Dedifferentiated amniotic fluid mesenchymal stem cell (primary cell): ENCODE measurements at regions not wholly inside any gene's neighbourhood (a gene's known extent, or its start where the extent isn't known, plus 50 kb on each side); places are given as distances from the start of the nearest gene placed in this dataset.

Source experiments
- DNase-seq: peaks from one replicate; pipeline ENCODE4 v3.0.0-alpha.2; 2016; ENCODE audit errors: extremely low spot score

DNA sequence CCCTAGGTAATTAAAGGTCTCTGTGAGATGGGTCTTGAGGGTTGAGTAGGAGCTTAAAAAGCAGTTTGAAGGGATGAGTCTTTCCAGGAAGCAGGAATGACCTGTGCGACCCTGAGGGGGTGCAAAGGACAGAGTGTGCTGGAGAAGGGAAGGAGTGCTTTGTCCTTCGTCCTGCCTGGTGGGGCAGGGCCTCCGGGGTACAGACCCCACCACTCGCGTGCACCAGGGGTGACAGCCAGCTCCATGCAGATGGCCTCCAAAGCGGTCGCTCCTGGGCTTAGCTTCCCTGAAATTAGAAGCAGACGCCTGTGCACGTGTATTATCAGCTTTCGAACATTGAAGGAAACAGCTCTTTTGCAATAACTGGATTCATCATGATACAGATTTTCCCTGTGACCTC is 959.8 kb downstream of the BRD1 start:
- no peak for DNase-seq

DNA sequence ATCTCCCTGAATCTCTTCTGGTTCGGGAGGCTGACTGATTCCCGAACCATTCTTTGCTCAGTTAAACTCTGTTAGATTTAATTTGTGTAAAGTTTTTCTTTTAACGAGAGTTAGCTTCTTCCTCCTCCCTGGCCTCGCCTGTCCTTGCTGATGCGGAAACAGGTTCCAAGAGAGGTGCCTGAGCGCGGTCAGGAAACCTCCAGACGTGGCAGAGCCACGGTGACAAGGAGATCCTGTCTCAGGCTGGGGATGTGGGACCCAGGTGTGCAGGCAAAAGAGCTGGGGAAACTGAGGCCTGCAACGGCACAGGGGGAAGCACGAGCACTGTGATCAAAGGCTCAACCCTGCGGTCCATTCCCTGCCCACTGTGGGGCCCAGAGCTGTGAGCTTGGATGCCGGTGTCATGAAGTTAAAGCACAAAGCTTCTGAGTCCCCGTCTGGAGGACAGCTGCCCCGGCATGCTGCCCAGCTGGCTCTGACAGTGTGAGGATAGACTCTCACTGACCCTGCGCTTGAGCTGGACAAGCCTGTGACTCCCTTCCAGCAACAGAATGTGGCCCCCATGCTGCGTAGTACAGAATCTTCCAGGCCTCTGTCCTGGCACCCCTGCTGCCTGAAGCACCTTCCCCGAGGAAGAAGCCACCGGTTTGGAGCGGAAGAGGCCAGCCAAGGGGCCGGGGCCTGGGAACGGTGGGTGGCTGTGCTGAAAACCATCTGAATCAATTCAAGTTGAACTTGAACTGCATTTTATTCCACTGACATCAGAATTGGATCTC is 960.6 kb downstream of the BRD1 start:
- DNase-seq = no peak

DNA sequence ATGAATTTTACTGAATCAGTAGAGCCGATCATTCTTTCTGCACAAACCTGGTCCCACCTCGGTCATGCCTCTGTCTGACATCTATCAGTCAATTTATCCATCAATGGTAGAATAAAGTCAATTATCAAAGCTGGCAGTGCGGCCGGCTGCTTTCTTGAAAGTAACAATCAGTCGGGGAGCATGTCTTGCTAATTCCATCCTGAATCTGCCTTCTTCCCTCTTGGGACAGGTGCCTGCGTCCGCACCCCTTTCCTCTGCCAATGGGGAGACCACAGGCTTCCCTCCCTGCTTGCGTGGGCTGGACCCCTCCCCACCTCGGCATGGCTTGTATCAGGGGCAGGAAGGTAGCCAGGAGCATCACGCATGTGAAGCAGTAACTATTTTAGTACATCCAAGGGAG is 962.9 kb downstream of the BRD1 start:
- no peak for DNase-seq

DNA sequence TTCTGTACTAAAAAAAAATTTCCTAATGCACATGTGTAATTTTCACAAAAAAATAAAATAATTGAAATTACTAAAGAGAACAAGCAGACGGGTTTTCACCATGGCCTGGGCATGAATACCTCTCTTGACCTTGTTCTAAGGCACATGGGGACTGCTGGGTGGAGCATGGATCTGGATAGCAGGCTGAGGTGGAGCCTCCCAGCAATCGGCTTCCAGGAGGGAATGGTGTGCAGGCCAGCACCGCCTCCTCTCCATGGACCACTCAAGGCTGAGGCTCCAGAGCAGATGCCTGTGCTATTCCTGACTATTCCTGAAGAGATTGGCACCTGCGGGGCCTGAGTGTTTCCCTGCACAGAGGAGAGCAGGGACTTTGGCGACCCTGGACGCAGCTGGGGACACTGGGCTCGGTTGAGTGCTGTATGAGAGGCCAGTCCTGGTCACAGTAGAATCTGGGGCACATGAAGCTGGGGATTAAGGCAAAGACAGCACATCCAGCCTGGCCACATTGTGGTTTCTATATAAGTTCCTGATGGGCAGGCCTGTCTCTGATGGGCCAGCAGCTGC is 963.6 kb downstream of the BRD1 start:
- no peak for DNase-seq

- DNase-seq = no peak
These were observed 967.1 kb downstream of the BRD1 start for GRCh38 chr22:48860557-48860956.

- DNase-seq = no peak
These were observed 968.8 kb downstream of the BRD1 start for GRCh38 chr22:48858856-48859255.

DNA sequence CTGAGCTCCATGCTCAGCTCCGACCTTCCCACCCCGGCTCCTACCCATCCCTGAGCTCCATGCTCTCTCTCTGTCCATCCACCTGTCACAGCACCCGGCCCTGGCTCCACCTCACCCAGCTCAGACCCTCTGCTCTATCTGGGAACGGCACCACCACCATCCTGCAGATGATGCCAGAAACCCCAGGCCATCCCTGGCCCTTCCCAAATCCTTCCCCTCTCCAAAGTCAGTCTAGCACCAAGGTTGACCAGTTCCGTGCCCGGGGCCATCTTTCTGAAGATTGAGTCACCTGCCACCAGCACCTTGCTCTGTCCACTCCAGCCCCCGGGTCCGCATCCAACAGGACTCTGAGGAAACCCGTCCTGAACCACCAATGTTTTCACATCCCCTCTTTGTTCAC is 969.6 kb downstream of the BRD1 start:
- no peak for DNase-seq

GRCh38 chr22:48857202-48857805 is 970.4 kb downstream of the BRD1 start:
- no peak for DNase-seq

DNA sequence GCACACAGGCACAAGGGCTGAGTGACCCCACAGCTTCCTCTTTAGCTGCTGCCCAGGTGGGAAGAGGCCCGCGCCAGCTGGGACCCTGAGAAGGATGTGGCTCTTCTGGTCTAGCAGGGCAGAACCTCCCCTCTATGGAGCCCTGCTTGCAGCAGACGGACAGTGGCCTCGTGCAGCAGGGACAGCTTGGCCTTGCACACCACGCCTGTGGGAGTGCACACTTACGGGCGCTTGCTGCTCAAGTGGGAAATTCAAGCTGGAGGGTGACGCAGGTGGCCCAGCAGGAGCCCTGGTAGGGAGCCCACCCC is 971.4 kb downstream of the BRD1 start:
- no peak for DNase-seq

- DNase-seq = no peak
These were observed 971.9 kb downstream of the BRD1 start for GRCh38 chr22:48855593-48856307.

DNA sequence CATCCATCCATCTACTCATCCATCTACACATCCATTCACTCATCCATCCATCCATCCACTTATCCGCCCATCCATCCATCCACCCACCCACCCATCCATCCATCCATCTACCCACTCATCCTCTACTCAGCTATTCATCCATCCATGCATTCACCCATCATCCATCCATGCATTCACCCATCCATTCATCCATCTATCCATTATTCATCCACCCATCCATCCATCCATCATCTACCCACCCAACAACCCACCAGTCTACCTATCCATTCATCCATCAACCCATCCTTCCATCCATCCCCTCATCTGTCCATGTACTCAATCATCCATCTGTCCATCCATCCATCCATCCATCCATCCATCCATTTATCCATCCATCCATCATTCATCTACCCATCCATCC is 972.7 kb downstream of the BRD1 start:
- DNase-seq = no peak

- no peak for DNase-seq
These were observed 973.9 kb downstream of the BRD1 start for GRCh38 chr22:48853627-48854240.

GRCh38 chr22:48851933-48852549 is 975.6 kb downstream of the BRD1 start:
- DNase-seq = no peak

- DNase-seq = no peak
These were observed 976.9 kb downstream of the BRD1 start for GRCh38 chr22:48850658-48851287.

DNA sequence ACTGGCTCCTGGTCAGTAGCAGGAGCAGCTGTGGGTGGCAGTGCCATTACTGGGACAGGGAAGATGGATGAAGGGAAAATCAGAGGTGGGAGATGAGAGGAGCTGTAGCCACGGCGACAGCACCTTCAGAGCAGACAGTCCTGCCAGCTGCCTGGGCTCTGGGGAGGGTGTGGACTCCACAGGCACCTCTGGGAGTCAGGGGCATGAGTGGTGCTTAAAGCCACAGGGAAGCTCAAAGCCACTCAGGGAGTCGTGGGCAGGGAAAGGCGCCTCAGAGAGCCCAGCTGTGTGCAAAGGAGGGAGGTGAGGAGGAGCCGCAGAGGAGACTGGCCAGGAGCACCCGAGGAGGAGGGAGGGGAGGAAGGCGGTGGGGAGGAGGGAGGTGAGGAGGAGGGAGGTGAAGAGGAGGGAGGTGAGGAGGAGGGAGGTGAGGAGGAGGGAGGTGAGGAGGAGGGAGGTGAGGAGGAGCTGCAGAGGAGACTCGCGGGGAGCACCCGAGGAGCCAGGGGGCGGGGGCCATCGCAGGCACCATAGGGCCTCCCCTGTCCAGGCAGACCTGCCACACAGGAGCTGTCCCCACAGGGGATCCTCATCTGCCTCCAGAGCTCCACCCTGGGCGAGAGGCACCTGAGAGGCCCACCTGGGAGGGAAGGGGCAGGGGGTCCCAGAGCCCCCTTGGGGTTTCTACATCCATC is 977.6 kb downstream of the BRD1 start:
- no peak for DNase-seq

- no peak for DNase-seq
These were observed 978.3 kb downstream of the BRD1 start for GRCh38 chr22:48849219-48849912.

- DNase-seq = no peak
These were observed 981.5 kb downstream of the BRD1 start for GRCh38 chr22:48846200-48846599.

- no peak for DNase-seq
These were observed 982.2 kb downstream of the BRD1 start for GRCh38 chr22:48845356-48845936.

DNA sequence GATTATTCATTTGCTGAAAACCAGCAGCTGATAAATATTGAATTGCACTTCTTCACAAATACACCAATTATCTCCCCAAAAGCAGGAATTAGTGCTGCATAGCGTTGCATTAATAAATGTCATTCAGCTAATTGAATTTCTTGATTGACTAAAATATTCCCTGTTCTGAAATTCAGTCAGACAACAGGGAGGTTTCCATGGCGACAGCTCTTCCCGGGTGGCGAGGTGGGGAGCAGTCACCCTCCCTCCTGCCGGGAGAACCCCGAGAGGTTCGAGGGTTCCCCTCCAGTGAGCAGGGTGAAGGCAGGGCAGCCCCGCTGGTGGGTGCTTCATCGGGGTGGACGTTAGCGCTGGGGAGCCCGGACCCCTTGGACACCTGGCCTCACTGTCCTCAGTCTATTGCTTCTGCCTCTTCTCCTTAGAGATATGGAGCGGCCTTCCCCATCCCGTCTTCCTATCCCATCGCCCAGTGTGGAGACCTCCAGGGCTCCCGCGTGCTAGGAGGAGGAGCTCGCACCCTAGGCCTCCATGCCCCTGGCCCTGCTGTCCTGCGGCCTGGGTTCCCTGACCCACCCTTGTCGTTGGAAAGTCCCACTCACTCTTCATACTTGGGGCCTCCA is 983.5 kb downstream of the BRD1 start:
- no peak for DNase-seq
